COLO668 (cell line): ENCODE measurements at regions not wholly inside any gene's neighbourhood (a gene's known extent, or its start where the extent isn't known, plus 50 kb on each side); places are given as distances from the start of the nearest gene placed in this dataset.
"Not testable (repeated sequence)": the region's sequence is repeated elsewhere in the genome, so short reads cannot be mapped to it uniquely, and the experiment has no call there.

Experiments
- DNase-seq: peaks from one replicate; lab custom pipeline; 2025; ENCODE audit not compliant: unreplicated experiment; lab: John Stamatoyannopoulos, UW

DNA sequence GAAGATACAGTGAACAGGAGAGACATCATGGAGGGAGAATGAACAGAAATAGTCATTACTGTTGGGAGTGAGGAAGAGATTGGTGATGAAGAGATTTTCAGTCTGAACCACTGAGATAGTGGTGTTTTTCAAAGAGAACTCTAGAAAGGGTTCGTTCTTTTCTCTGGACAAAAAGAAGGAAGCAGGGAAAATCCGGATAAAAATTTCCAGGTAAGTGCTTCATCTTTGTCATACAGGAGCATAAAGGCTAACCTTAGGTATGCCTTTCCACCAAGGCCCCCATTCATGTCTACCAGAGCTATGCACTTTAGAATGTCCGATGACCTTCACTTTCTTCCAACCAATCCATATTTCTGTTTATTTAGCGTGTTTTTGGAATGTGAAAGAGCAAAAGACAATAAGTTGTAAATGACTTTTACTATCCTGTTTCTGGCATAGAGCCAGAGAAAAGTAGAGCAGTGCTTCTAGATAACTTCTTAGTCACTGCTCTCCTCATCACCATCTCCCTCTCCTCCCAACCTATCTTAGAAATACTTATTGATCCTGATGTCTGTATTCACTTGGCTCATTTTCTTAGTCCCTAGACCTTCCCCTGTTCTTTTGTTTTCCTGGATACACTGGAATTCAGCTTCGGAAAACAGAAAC is 116.5 kb downstream of the TTC6 start:
- DNase-seq, result no peak

DNA sequence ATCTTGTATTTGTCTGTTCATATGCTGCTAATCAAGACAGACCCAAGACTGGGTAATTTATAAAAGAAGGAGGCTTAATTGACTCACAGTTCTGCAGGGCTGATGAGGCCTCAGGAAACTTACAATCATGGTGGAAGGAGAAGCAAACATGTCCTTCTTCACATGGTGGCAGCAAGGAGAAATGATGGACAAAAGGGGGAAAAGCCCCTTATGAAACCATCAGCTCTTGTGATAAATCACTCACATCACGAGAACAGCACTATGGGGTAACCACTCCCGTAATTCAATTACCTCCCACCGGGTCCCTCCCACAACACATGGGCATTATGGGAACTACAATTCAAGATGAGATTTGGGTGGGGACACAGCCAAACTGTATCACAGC is 117.0 kb downstream of the TTC6 start:
- not testable (repeated sequence) for DNase-seq

DNA sequence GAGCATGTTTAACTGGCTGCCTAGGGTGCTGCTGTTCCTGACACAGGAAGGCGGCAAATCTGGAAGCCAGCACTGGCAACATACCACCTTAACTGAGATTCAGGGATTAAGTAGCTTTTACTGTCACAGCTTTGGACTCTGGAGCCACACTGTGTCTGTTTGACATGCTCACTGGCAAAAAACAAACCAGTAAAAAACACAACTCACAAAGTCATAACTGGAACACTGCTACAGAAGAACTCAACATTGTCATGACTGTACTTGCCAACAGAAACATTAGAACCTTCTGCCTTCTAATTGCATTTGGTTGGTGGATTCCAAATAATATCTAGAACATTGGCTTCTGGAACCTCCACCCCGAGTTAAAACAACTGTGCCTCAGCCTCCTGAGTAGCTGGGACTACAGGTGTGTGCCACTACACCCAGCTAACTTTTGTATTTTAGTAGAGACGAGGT is 117.6 kb downstream of the TTC6 start:
- no peak for DNase-seq

GRCh38 chr14:37720131-37720530 is 124.7 kb downstream of the TTC6 start:
- no peak for DNase-seq

- DNase-seq, result no peak
Observed at GRCh38 chr14:37721976-37722659, 126.7 kb downstream of the TTC6 start.

DNA sequence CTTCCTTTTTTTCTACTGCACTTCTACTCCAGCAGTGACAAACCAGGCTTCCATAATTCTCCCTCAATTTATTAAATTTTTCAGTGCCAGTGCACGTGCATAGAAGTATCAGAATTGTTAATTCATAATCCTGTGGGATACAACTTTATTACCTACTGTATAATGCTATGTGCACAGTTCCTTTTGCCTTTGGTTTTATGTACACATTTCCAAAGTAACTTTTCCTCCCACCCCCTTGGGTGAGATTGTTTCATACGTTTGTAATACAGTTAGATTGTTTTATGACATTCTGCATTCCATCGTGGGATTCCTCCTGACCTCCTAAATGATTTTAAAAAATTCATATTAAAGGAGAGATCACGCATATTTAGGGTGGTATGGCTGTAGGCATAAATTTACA is 128.1 kb downstream of the TTC6 start:
- no peak for DNase-seq

DNA sequence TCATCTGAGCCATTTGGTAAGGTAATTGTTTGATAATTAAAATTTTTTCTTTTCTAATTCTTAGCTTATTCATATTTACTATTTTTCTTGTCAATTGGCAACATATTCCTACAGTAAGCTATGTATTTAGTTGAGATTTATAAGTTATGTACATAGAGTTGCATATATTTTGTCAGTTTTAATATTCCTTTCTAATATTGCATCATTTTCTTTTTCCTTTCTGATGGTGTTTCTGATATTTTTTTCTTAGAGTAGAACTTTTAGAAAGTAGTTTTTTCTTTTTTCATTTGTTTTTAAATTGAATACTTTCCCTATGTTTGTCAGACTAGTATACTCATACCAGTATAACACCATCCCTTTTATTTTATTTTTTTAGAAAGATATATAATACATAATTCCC is 131.3 kb downstream of the TTC6 start:
- no peak for DNase-seq

DNA sequence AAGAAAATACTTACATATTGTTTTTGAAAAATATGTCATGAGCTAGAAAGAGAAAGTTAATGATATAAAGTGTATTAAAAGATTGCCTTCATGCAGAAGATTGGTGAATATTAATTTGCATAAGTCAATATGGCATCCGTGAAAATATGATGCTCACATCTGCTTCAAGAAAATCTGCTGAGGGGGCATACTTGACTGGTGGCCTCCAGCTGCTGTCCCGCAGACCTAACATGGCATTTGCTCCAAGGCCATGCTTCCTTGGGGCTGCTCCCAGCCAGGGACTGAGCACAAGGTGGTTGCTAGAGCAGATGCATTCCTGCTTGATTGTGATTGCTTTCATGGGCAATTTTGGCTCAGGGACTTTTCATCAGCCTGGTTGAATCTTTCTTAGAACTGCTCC is 133.8 kb downstream of the TTC6 start:
- DNase-seq, result no peak

- DNase-seq, result no peak
Observed at GRCh38 chr14:37731094-37731493, 135.7 kb downstream of the TTC6 start.

DNA sequence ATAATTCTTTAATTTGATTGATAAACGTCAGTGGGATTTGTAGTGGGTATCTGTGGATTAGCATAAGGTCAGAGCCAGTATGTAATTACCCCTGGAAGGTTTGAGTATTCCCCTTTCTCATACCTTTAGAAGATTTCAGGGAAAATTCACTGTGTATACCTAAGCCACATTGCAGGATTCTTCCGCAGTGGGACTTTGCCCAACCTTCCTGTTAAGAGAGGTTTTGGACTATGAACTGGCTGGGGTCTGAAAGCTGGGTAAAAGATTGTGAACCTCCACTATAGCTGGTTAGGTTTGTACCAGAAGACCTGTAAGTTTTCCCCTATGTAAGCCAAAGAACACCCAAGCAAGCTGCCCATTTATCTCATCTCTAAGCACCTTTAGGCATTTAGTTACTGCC is 150.2 kb downstream of the TTC6 start:
- DNase-seq, result no peak

GRCh38 chr14:37746140-37746832 is 150.9 kb downstream of the TTC6 start:
- DNase-seq, result no peak

GRCh38 chr14:37753459-37753858 is 158.0 kb downstream of the TTC6 start:
- DNase-seq, result no peak

DNA sequence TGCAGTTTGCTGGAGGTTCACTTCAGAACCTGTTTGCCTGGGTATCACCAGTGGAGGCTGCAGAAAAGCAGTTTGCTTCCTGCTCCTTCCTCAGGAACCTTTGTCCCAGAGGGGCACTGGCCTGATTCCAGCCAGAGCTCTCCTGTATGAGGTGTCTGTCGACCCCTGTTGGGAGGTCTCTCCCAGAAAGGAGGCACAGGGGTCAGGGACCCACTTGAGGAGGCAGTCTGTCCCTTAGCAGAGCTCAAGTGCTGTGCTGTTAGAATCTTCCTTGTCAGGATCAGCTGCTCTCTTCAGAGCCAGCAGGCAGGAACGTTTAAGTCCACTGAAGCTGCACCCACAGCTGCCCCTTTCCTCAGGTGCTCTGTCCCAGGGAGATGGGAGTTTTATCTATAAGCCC is 164.8 kb downstream of the TTC6 start:
- not testable (repeated sequence) for DNase-seq

DNA sequence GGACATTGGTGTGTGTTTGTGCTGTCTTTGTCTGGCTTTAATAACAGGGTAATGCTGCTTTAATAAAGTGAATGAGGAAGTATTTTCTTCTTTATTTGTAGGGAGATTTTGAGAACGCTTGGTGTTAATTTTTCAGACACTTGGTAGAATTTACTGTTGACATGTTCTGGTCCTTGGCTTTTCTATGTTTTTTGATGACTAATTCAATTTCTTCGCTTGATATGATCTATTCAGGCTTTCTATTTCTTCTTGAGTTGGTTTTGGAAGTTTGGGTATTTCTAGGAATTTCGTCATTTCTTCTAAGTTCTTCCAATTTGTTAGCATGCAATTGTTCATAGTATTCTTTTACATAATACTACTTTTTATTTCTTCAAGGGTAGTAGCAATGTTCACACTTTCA is 167.8 kb downstream of the TTC6 start:
- no peak for DNase-seq

GRCh38 chr14:37772283-37772682 is 176.9 kb downstream of the TTC6 start:
- not testable (repeated sequence) for DNase-seq

DNA sequence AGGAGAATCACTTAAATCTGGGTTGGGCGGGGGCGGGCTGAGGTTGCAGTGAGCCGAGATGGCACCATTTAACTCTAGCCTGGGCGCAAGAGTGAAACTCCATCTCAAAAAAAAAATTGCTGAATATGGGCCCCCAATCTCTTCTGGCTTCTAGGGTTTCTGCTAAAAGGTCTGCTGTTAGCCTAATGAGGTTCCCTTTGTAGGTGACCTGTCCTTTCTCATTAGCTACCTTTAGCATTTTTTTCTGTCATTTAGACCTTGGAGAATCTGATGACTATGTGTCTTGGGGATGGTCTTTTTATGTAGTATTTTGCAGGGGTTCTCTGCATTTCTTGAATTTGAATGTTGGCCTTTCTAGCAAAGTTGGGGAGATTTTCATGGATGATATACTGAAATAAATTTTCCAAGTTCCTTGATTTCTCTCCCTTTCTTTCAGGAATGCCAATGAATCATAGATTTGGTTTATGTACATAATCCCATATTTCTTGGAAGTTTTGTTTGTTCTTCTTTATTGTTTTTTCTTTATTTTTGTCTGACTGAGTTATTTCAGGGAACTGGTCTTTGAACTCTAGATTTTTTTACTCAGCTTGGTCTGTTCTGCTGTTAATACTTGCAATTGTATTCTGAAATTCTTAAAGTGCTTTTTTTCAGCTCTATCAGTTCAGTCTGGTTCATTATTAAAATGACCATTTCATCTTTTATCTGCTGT is 181.5 kb downstream of the TTC6 start:
- DNase-seq, result no peak

DNA sequence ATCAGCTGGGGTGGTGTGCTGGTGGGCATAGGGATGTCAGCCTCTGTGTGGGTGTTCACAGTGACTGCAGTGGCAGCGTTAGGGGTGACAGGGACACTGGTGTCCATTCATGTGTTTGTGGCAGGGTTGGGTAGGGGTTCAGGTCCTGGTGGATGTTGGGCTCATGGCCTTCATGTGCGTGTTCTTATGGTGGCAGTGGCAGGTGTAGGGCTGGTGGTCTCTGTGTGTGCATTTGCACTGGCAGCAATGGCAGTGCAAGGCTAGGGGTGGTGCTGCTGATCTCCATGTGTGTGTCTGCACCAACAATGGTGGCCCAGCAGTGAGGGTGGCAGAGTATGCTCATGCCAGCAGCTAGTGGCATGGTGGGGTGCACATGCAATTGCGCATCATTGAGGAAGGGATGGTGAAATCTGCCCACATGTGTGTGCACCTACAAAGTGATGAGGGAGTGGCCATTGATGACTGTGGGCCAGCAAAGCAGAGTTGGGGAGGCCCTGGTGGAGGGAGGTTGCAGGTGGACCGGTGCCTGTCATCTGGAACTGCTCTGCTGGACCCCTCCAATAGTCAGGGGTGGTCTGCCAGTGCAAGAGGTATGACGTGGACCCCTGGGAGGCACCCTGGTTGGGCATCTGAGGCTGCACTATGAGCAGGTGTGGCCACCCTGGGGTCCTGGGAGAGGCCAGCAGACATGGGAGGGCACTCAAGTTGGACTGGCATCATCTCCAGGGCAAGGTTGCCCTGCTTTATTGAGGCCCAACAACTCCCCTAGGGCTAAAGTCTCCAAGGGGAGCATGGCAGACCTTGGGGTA is 182.9 kb downstream of the TTC6 start:
- no peak for DNase-seq

DNA sequence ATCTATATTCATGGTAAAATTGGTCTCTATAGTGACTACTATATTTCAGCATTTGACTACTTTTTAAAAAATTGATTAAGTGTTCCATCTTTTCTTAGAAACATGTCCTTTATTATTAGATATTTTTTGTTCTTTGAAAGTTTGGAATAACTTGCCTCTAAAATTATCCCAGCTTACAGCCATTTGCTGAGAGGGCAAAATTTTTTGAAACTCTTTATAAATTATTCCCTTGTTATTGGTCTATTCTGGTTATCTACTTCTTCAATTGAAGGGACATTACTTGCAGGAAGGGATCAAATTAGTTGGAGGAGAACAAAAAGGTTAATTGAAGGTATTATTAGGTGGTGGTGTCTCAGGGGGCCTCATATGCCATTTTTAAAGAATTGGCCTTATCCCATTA is 184.1 kb downstream of the TTC6 start:
- DNase-seq, result no peak

GRCh38 chr14:37780731-37781130 is 185.3 kb downstream of the TTC6 start:
- DNase-seq, result not testable (repeated sequence)

DNA sequence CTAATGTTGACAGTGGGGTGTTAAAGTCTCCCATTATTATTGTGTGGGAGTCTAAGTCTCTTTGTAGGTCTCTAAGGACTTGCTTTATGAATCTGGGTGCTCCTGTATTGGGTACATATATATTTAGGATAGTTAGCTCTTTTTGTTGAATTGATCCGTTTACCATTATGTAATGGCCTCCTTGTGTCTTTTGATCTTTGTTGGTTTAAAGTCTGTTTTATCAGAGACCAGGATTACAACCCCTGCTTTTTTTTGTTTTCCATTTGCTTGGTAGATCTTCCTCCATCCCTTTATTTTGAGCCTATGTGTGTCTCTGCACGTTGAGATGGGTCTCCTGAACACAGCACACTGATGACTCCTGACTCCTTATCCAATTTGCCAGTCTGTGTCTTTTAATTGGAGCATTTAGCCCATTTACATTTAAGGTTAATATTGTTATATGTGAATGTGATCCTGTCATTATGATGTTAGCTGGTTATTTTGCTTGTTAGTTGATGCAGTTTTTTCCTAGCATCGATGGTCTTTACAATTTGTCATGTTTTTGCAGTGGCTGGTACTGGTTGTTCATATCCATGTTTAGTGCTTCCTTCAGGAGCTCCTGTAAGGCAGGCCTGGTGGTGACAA is 188.9 kb downstream of the TTC6 start:
- DNase-seq, result not testable (repeated sequence)
